Sigmoid colon (tissue), 4 donors: ENCODE measurements at regions not wholly inside any gene's neighbourhood (a gene's known extent, or its start where the extent isn't known, plus 50 kb on each side); places are given as distances from the start of the nearest gene placed in this dataset.

ENCODE experiments used
- EP300 ChIP-seq, 4 donors: sonication (generic); formaldehyde crosslinking; IDR thresholded peaks; one replicate each; pipeline ENCODE4 v1.6.1; 2017; ENCODE audit warnings: antibody characterized with exemption in 4 of 4
- POLR2A ChIP-seq, 2 donors: fragments of 450-650 bp; IDR thresholded peaks; one replicate each; pipeline ENCODE4 v1.6.1; 2016; ENCODE audit warnings: antibody characterized with exemption in 2 of 2, mild to moderate bottlenecking in 2 of 2, moderate library complexity in 2 of 2
- TF ChIP-seq, protein P1 (sequence below), 4 experiments: fragments of 450-650 bp in 3 of 4; fragments of 200-600 bp in 1 of 4; IDR thresholded peaks; one replicate each; pipeline ENCODE4 v1.5.1; 2016 to 2019; ENCODE audit warnings: antibody characterized with exemption in 4 of 4, mild to moderate bottlenecking in 3 of 4, moderate library complexity in 2 of 4

- TF ChIP-seq, protein P1, sequence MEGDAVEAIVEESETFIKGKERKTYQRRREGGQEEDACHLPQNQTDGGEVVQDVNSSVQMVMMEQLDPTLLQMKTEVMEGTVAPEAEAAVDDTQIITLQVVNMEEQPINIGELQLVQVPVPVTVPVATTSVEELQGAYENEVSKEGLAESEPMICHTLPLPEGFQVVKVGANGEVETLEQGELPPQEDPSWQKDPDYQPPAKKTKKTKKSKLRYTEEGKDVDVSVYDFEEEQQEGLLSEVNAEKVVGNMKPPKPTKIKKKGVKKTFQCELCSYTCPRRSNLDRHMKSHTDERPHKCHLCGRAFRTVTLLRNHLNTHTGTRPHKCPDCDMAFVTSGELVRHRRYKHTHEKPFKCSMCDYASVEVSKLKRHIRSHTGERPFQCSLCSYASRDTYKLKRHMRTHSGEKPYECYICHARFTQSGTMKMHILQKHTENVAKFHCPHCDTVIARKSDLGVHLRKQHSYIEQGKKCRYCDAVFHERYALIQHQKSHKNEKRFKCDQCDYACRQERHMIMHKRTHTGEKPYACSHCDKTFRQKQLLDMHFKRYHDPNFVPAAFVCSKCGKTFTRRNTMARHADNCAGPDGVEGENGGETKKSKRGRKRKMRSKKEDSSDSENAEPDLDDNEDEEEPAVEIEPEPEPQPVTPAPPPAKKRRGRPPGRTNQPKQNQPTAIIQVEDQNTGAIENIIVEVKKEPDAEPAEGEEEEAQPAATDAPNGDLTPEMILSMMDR (IDR thresholded peaks at IDR 0.05), result no peak
- TF ChIP-seq EP300 (IDR thresholded peaks at IDR 0.05), result no peak
- no peak for TF ChIP-seq POLR2A (IDR thresholded peaks at IDR 0.05)
Observed at GRCh38 chr7:121505540-121506182, 109.6 kb upstream of the FAM3C start.
